Stimulated activated CD4-positive, alpha-beta T cell treated with anti-CD3 and anti-CD28 coated beads, Interleukin-2, amount 100 ng/mL, for 48 hours (primary cell): ENCODE measurements at regions not wholly inside any gene's neighbourhood (a gene's known extent, or its start where the extent isn't known, plus 50 kb on each side); places are given as distances from the start of the nearest gene placed in this dataset.

Source experiments
- DNase-seq, 2 donors: peaks; one replicate each; pipeline ENCODE4 v3.0.0-alpha.2; 2020

GRCh38 chr2:8480915-8481314, 200.9 kb upstream of the ID2 start:
- no peak for DNase-seq

- no peak for DNase-seq
These were observed 200.3 kb upstream of the ID2 start for GRCh38 chr2:8481463-8482009.

GRCh38 chr2:8482432-8482831, 199.4 kb upstream of the ID2 start:
- no peak for DNase-seq

- no peak for DNase-seq
These were observed 197.2 kb upstream of the ID2 start for GRCh38 chr2:8484502-8485283.

- no peak for DNase-seq
These were observed 196.1 kb upstream of the ID2 start for GRCh38 chr2:8485736-8486135.

GRCh38 chr2:8486141-8486540, 195.7 kb upstream of the ID2 start:
- DNase-seq = no peak

GRCh38 chr2:8487461-8487932, 194.4 kb upstream of the ID2 start:
- no peak for DNase-seq

GRCh38 chr2:8488001-8488738, 193.7 kb upstream of the ID2 start:
- DNase-seq = peak; percentile 46 to 48

- DNase-seq = no peak
These were observed 192.6 kb upstream of the ID2 start for GRCh38 chr2:8489221-8489620.

GRCh38 chr2:8489751-8490150, 192.1 kb upstream of the ID2 start:
- DNase-seq = no peak

- no peak for DNase-seq
These were observed 191.6 kb upstream of the ID2 start for GRCh38 chr2:8490166-8490721.

- DNase-seq = no peak
These were observed 190.4 kb upstream of the ID2 start for GRCh38 chr2:8491296-8492027.

- DNase-seq = no peak
These were observed 187.7 kb upstream of the ID2 start for GRCh38 chr2:8494151-8494550.

- DNase-seq = no peak
These were observed 187.3 kb upstream of the ID2 start for GRCh38 chr2:8494589-8494988.

- no peak for DNase-seq
These were observed 186.5 kb upstream of the ID2 start for GRCh38 chr2:8495189-8495989.

- DNase-seq = no peak
These were observed 185.8 kb upstream of the ID2 start for GRCh38 chr2:8496079-8496478.

- no peak for DNase-seq
These were observed 185.2 kb upstream of the ID2 start for GRCh38 chr2:8496617-8497016.

- no peak for DNase-seq
These were observed 182.9 kb upstream of the ID2 start for GRCh38 chr2:8498994-8499393.

- no peak for DNase-seq
These were observed 181.5 kb upstream of the ID2 start for GRCh38 chr2:8500124-8501054.

GRCh38 chr2:8501061-8501720, 180.7 kb upstream of the ID2 start:
- DNase-seq = no peak
